ENCODE measurements at regions not wholly inside any gene's neighbourhood (a gene's known extent, or its start where the extent isn't known, plus 50 kb on each side); places are given as distances from the start of the nearest gene placed in this dataset.

GRCh38 chr14:99072433-99072832, 199.6 kb downstream of the BCL11B start:
- no peaks in the 10 kb centered on the region for H3K9me3 Mint-ChIP-seq
- ATAC-seq: no peak
- peaks cover 16% of the 10 kb centered on the region for H3K4me1 Mint-ChIP-seq
- no peak overlapping the region for H3K4me3 Mint-ChIP-seq
- H3K27ac Mint-ChIP-seq: no peak overlapping the region
- H3K36me3 Mint-ChIP-seq: no peaks in the 10 kb centered on the region
- DNase-seq (ENCODE audit: low spot score in 2 of 2): peak in 1 of 2 donors; percentile 40

GRCh38 chr14:99072956-99073355, 199.0 kb downstream of the BCL11B start:
- Mint-ChIP-seq H3K27ac (no peak overlapping the region), H3K4me1 (peaks cover 13% of the 10 kb centered on the region), H3K4me3 (no peak overlapping the region), H3K9me3 (no peaks in the 10 kb centered on the region), H3K36me3 (no peaks in the 10 kb centered on the region)
- DNase-seq (ENCODE audit: low spot score in 2 of 2): peak in 1 of 2 donors; percentile 32
- ATAC-seq: no peak

GRCh38 chr14:99073431-99073830, 198.6 kb downstream of the BCL11B start:
- Mint-ChIP-seq H3K27ac (no peak overlapping the region), H3K4me1 (peaks cover 11% of the 10 kb centered on the region), H3K36me3 (no peaks in the 10 kb centered on the region), H3K9me3 (no peaks in the 10 kb centered on the region), H3K4me3 (no peak overlapping the region)
- DNase-seq (ENCODE audit: low spot score in 2 of 2): no peak
- no peak for ATAC-seq

- Mint-ChIP-seq H3K27ac (no peak overlapping the region), H3K4me3 (no peak overlapping the region), H3K36me3 (no peaks in the 10 kb centered on the region), H3K4me1 (peaks cover 11% of the 10 kb centered on the region), H3K9me3 (no peaks in the 10 kb centered on the region)
- DNase-seq (ENCODE audit: low spot score in 2 of 2): no peak
- no peak for ATAC-seq
Measured at GRCh38 chr14:99075061-99075460, 196.9 kb downstream of the BCL11B start.

GRCh38 chr14:99075771-99076375, 196.1 kb downstream of the BCL11B start:
- no peak for DNase-seq (ENCODE audit: low spot score in 2 of 2)

GRCh38 chr14:99077076-99077843, 194.7 kb downstream of the BCL11B start:
- peaks cover 11% of the 10 kb centered on the region for H3K4me1 Mint-ChIP-seq
- no peaks in the 10 kb centered on the region for H3K36me3 Mint-ChIP-seq
- peak; percentile 68 for ATAC-seq
- H3K27ac Mint-ChIP-seq: no peak overlapping the region
- DNase-seq (ENCODE audit: low spot score in 2 of 2): no peak
- no peak overlapping the region for H3K4me3 Mint-ChIP-seq
- H3K9me3 Mint-ChIP-seq: no peaks in the 10 kb centered on the region

More at GRCh38 chr14:99075771-99076375, 196.1 kb downstream of the BCL11B start:
- ATAC-seq: no peak
- Mint-ChIP-seq H3K9me3 (no peaks in the 10 kb centered on the region), H3K36me3 (no peaks in the 10 kb centered on the region), H3K27ac (no peak overlapping the region), H3K4me1 (peaks cover 11% of the 10 kb centered on the region), H3K4me3 (no peak overlapping the region)

- Mint-ChIP-seq H3K4me3 (no peak overlapping the region), H3K36me3 (no peaks in the 10 kb centered on the region), H3K27ac (no peak overlapping the region), H3K4me1 (peaks cover 11% of the 10 kb centered on the region), H3K9me3 (no peaks in the 10 kb centered on the region)
- ATAC-seq (no peak), DNase-seq (ENCODE audit: low spot score in 2 of 2) (no peak)
Measured at GRCh38 chr14:99077844-99078236, 194.2 kb downstream of the BCL11B start.

- DNase-seq (ENCODE audit: low spot score in 2 of 2) (no peak), ATAC-seq (no peak)
- Mint-ChIP-seq H3K4me1 (peaks cover 11% of the 10 kb centered on the region), H3K27ac (no peak overlapping the region), H3K9me3 (peaks cover 3% of the 10 kb centered on the region), H3K36me3 (no peaks in the 10 kb centered on the region), H3K4me3 (no peak overlapping the region)
Measured at GRCh38 chr14:99078426-99078825, 193.6 kb downstream of the BCL11B start.

- DNase-seq (ENCODE audit: low spot score in 2 of 2) (no peak), ATAC-seq (no peak)
- Mint-ChIP-seq H3K9me3 (peaks cover 6% of the 10 kb centered on the region), H3K4me1 (peaks cover 11% of the 10 kb centered on the region), H3K36me3 (no peaks in the 10 kb centered on the region), H3K27ac (no peak overlapping the region), H3K4me3 (no peak overlapping the region)
Measured at GRCh38 chr14:99079061-99079727, 192.8 kb downstream of the BCL11B start.

GRCh38 chr14:99080306-99080705, 191.7 kb downstream of the BCL11B start:
- H3K4me3 Mint-ChIP-seq: no peak overlapping the region
- DNase-seq (ENCODE audit: low spot score in 2 of 2) (no peak), ATAC-seq (no peak)
- no peak overlapping the region for H3K27ac Mint-ChIP-seq
- peaks cover 6% of the 10 kb centered on the region for H3K9me3 Mint-ChIP-seq
- no peaks in the 10 kb centered on the region for H3K36me3 Mint-ChIP-seq
- H3K4me1 Mint-ChIP-seq: peaks cover 11% of the 10 kb centered on the region

- ATAC-seq: no peak
Measured at GRCh38 chr14:99081156-99081765, 190.7 kb downstream of the BCL11B start.

GRCh38 chr14:99081880-99082279, 190.1 kb downstream of the BCL11B start:
- H3K36me3 Mint-ChIP-seq: no peaks in the 10 kb centered on the region
- ATAC-seq: no peak
- H3K4me1 Mint-ChIP-seq: peaks cover 1% of the 10 kb centered on the region
- H3K4me3 Mint-ChIP-seq: no peak overlapping the region
- H3K27ac Mint-ChIP-seq: no peak overlapping the region
- peaks cover 12% of the 10 kb centered on the region for H3K9me3 Mint-ChIP-seq
- DNase-seq (ENCODE audit: low spot score in 2 of 2): no peak

More at GRCh38 chr14:99081156-99081765, 190.7 kb downstream of the BCL11B start:
- no peak overlapping the region for H3K27ac Mint-ChIP-seq
- peaks cover 6% of the 10 kb centered on the region for H3K4me1 Mint-ChIP-seq
- H3K36me3 Mint-ChIP-seq: no peaks in the 10 kb centered on the region
- no peak overlapping the region for H3K4me3 Mint-ChIP-seq
- DNase-seq (ENCODE audit: low spot score in 2 of 2): no peak
- peaks cover 10% of the 10 kb centered on the region for H3K9me3 Mint-ChIP-seq

GRCh38 chr14:99093532-99094517, 178.2 kb downstream of the BCL11B start:
- no peak overlapping the region for H3K27ac Mint-ChIP-seq
- ATAC-seq: no peak

GRCh38 chr14:99094901-99095300, 177.1 kb downstream of the BCL11B start:
- Mint-ChIP-seq H3K36me3 (no peaks in the 10 kb centered on the region), H3K4me1 (peaks cover 4% of the 10 kb centered on the region), H3K9me3 (peaks cover 5% of the 10 kb centered on the region), H3K4me3 (no peak overlapping the region), H3K27ac (no peak overlapping the region)
- peak in 1 of 2 donors; percentile 13 for DNase-seq (ENCODE audit: low spot score in 2 of 2)
- ATAC-seq: no peak

More at GRCh38 chr14:99093532-99094517, 178.2 kb downstream of the BCL11B start:
- Mint-ChIP-seq H3K9me3 (peaks cover 5% of the 10 kb centered on the region), H3K4me1 (peaks cover 4% of the 10 kb centered on the region), H3K4me3 (no peak overlapping the region), H3K36me3 (no peaks in the 10 kb centered on the region)
- peak in 1 of 2 donors; percentile 34 for DNase-seq (ENCODE audit: low spot score in 2 of 2)

Data from stimulated activated effector memory CD8-positive, alpha-beta T cell treated with anti-CD3 and anti-CD28 coated beads, Interleukin-12 subunit alpha, Interleukin-12 subunit beta, amount 100 ng/mL, for 72 hours (primary cell).